IPS-18c (cell line): ENCODE measurements at regions not wholly inside any gene's neighbourhood (a gene's known extent, or its start where the extent isn't known, plus 50 kb on each side); places are given as distances from the start of the nearest gene placed in this dataset.
"Not testable (repeated sequence)": the region's sequence is repeated elsewhere in the genome, so short reads cannot be mapped to it uniquely, and the experiment has no call there.

Experiments
- H3K4me3 ChIP-seq: 2 replicates; pipeline ENCODE4 v1.7.0; 2013; ENCODE audit warnings: low read depth, mild to moderate bottlenecking, low read length, moderate library complexity; ENCODE audit not compliant: insufficient read depth
- H3K9me3 ChIP-seq: one replicate; pipeline ENCODE4 v1.6.1; 2013; ENCODE audit warnings: mild to moderate bottlenecking, low read length, moderate library complexity; ENCODE audit not compliant: control insufficient read depth, insufficient read depth

- H3K4me3 ChIP-seq, result no peak overlapping the region
Observed at GRCh38 chr6:119407156-119407555, 57.6 kb upstream of the MAN1A1 start.

GRCh38 chr6:119405114-119405513 is 55.6 kb upstream of the MAN1A1 start:
- H3K9me3 ChIP-seq, H3K4me3 ChIP-seq: not testable (repeated sequence)

More at GRCh38 chr6:119407156-119407555, 57.6 kb upstream of the MAN1A1 start:
- H3K9me3 ChIP-seq, result no peaks in the 10 kb centered on the region
